ENCODE measurements at regions not wholly inside any gene's neighbourhood (a gene's known extent, or its start where the extent isn't known, plus 50 kb on each side); places are given as distances from the start of the nearest gene placed in this dataset.

DNA sequence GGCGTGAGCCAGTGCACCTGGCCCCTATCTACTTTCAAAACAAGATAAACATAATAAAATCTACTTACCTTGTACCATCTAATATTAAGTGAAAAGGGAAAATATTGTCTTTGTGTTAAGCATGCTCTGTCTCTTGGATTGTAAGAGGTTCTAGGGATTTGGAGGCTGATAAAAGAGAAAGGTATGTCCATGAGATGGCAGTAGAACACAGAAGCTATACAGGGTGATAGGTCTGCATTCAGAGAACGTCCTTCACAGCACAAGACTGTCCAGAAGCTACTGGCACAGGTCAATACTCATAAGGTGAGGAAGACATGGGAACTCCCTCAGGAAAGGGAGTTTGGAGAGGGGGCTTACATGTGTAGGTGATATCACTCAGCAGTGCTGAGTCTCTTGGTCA lies 135.5 kb downstream of the TMEM47 start:
- TF ChIP-seq, protein P1, sequence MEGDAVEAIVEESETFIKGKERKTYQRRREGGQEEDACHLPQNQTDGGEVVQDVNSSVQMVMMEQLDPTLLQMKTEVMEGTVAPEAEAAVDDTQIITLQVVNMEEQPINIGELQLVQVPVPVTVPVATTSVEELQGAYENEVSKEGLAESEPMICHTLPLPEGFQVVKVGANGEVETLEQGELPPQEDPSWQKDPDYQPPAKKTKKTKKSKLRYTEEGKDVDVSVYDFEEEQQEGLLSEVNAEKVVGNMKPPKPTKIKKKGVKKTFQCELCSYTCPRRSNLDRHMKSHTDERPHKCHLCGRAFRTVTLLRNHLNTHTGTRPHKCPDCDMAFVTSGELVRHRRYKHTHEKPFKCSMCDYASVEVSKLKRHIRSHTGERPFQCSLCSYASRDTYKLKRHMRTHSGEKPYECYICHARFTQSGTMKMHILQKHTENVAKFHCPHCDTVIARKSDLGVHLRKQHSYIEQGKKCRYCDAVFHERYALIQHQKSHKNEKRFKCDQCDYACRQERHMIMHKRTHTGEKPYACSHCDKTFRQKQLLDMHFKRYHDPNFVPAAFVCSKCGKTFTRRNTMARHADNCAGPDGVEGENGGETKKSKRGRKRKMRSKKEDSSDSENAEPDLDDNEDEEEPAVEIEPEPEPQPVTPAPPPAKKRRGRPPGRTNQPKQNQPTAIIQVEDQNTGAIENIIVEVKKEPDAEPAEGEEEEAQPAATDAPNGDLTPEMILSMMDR (IDR thresholded peaks at IDR 0.05), result no peak
- TF ChIP-seq POLR2AphosphoS5 (IDR thresholded peaks at IDR 0.05) (no peak), POLR2A (IDR thresholded peaks at IDR 0.05) (no peak), EP300 (IDR thresholded peaks at IDR 0.05) (no peak)
